Activated CD4-positive, alpha-beta T cell treated with anti-CD3 and anti-CD28 coated beads, Interleukin-2, amount 50 U/mL, for 16 hours (primary cell): ENCODE measurements at regions not wholly inside any gene's neighbourhood (a gene's known extent, or its start where the extent isn't known, plus 50 kb on each side); places are given as distances from the start of the nearest gene placed in this dataset.
"Not testable (repeated sequence)": the region's sequence is repeated elsewhere in the genome, so short reads cannot be mapped to it uniquely, and the experiment has no call there.

Experiments used
- DNase-seq: peaks from one replicate; pipeline ENCODE4 v3.0.0-alpha.2; 2020

DNA sequence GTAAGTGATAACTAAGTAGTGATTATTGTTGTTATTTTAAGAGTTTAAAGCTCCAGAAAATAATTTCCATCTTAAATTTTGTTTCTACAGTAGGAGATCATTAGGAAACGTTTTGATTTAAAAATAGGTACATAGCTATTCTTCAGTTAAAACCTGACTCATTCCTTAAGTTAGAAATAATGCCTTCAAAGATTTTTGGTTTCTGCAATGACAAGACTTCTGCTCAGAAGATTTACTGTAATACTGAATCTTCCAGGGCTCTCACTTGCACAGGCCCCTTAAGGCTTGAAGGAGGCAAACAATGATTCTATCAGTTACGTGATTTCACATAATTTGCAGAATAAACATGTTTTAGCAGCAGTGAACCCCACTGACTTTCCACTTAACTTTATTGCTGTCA is 333.7 kb downstream of the RAD51AP2 start:
- no peak for DNase-seq

DNA sequence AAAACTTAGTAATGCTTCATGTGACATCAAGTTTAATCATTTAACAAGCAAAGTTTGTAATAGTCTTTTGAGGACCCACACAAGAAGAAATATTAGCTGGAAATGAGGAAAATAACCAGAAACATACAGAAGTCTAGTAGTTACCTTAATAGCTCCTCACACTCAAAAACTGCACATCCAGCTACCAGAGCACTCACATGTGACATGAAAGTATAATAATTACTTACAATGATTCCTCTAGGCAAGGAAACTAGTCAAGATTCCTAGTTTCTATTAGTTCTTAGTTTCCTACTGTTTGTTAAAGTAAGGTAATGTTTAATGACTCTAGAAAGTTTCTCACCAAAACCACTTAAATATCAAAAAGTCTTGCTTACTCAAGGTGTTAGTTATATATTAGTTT is 335.8 kb downstream of the RAD51AP2 start:
- no peak for DNase-seq

DNA sequence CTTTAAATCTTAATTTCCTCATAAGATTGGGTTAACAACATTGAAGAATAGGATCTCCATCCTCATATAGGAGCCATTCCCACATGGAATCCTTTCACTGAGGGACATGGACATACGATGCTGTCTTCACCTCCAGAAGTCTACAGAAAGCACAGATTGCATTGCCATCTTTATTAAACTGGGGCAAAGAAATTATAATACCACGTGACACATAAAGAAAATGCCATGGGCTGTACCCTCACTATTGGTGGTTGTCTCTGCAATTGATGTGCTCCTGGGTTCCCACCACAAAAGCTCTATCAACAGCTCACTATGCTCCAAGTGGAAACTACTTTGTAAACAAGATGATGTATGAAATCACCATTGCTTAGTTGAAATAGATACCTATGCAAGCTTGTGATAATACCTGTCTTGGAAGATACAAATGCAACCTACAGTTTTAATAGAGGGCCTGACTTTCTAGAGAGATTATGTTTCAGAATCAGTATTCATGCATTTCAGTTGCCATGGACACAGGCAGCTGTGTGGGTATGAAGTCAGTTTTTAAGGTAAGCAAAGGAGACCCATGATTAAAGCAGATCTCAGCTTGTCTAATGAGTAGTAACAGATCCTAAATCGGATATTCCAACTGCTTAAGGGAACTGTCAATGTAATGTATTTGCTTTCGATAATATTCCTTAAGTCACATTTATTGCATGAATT is 337.0 kb downstream of the RAD51AP2 start:
- DNase-seq = no peak

DNA sequence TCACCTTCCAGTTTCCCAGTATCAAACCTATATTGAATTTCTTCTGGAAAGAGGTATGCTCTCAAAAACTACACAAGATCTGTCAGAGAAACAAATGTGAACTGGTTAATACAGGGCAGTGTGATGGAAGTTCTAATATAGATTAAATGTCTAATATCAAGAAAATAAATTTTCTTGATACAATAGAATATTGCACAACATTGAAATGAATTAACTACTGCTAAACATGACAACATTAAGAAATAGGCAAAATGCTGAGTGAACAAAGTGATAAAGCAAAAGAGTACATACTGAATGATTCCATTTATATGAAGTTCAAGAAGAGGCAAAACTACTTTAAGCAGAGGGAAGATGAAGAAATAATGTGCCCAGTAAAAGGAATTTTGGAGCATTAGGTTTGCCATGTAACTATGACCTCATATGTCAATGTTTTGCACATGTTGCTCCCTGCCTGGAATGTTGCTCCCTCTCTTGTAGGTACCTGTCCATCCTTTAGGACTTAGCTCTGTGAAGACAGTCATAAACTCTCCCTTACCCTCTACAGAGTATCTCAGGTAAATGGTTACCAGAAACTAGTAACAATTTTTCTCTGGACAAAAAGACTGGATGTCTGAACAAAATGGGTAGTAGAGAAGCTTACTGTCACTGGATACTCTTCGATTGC is 339.0 kb downstream of the RAD51AP2 start:
- no peak for DNase-seq

DNA sequence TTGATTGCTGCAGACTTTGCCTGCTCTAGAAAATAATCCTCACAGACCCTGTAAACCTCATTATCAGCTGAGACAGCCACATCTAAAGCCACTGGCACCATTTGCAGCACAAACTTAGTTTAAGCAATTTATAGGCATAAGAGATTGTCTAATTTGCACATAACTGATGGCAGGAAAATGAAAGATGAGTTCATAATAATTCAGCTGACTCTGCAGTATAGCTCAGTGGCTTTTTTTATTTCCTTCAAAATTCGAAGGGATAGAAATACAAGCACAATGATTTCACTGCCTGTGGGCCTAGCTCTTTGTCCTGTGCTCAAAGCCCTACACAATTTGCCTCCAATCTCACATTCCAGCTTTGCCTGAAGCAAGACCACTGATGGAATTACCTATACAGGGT is 341.2 kb downstream of the RAD51AP2 start:
- no peak for DNase-seq

DNA sequence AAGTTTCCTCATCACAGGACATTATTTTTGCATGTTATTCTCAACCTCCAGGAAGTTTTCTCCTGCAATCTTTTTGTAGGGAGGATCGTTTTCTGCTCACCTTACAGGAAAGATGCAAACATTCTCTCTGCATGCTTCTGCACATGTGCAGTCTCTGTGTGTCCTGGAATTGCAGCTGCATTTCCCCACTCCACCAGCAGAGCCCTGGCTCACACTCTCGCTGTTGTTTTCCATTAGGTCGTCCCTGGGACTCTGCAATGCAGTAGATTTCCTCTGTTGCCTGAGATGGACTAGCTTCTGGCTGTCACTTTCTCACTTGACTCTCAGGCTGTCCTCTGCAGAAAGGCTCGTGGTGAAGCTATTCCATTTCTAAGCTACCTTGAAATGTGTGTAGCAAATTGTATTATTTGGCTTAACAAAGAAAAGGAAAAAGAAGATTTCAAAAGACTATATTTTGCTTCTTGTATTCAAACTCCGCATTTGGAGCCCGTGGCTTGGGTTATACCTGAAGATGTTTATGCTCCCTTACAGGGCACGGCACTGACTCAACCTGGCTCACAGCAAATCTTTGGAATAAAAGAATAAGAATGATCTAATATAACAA is 346.7 kb downstream of the RAD51AP2 start:
- DNase-seq = no peak

DNA sequence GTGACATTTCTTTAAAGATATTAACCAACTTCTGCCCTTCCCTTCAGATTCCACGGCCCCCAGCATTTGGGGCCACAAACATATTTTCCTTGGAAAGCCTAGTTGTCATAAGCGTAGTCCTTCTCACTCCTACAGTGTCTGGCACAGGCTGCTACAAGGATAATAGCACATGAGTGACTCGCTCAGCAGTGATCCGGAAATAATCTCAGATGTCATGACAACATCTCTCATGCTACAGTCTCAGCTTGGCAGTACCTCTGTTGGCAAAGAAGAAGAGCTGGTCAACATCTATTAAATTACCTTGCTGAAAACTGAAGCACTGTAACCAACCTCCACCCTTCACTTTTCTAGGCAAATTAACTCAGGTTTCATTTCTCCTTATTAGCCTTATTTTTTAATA is 351.7 kb downstream of the RAD51AP2 start:
- no peak for DNase-seq

DNA sequence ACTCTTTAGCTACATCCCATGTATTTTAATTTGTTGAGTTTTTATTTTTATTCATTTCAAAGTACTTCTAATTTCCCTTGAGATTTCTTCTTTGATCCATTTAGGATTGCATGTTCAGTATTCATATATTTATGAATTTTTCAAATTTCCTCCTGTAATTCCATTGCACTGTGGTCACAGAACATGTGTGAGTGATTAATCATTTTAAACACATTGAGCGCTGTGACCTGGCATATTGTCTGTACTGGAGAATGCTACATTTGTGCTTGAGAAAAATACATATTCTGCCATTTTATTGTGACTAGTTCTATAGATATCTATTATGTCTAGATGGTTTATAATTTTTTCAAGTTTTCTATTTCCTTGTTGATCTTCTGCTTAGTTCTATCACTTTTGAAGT is 353.7 kb downstream of the RAD51AP2 start:
- DNase-seq = no peak

DNA sequence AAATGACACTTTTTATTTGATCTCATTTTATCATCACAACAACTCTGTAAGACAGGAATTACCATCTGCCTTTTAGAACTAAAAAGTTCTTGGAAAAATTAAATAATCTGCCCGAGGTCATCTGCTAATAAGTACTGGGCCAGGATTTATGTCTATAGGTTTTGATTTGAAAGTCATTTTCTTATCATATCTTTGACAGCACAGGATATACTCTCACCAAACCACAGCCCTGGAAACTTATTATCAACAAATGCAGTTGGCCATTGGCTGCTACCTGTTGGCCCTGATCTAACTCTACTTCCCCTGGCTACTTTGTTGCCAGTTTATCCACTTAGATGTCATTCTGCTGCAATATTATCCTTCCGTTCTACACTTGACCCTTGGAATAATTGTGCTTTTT is 354.6 kb downstream of the RAD51AP2 start:
- no peak for DNase-seq

DNA sequence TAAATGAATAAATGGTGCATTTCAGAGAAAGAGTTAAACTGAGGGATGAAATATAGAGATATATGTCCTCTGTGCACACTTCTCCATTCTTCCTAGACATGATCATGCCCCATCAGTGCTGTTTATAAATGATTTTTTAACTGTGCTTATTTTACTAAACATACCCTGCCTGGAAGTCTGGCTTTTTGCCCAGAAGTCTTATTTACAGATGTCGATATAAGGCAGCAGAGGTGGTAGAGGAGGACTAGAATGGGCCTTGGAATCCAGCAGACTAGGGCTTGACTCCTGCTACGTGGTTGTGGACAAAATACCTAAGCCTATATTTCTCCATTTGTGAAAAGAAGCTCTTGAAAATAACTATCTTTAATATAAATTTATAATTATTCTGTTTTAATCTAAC is 355.5 kb downstream of the RAD51AP2 start:
- DNase-seq = no peak

DNA sequence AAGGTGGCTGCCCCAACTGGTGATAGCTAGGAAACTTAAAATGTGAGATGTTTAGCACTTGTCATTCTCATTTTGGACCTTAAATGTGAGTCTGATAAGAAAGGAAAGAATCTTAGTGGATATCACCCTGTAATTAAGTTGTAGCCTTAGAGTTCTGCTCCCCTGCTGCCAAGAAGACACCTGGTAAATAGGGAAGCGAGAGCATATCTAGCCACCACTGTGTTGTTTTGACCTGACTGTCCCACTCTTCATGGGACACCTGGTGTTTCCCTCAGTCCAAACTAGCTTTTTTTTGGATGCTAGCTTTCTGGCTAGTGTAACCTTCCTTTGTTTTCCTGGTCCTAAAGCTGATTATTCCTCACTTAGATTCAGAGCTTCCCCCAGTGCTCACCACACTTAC is 357.6 kb downstream of the RAD51AP2 start:
- DNase-seq = no peak

DNA sequence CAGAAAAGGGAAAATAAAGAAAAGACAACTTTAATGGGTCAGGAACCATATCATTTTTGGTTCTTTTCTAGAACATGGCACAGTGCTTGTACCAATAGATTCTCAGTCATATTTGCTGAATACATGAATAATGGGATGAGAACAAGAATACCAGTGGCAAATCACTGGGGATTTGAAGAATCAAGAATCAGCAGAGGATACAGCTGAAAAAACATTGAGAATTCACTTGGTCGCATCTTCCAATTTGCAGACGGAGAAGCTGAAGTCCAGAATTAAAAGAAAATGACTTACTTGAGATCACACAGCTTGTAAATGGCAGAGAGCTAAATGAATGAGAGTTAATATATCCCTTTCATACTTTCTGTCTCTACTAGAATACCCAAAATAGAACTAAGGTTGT is 362.2 kb downstream of the RAD51AP2 start:
- DNase-seq = no peak

DNA sequence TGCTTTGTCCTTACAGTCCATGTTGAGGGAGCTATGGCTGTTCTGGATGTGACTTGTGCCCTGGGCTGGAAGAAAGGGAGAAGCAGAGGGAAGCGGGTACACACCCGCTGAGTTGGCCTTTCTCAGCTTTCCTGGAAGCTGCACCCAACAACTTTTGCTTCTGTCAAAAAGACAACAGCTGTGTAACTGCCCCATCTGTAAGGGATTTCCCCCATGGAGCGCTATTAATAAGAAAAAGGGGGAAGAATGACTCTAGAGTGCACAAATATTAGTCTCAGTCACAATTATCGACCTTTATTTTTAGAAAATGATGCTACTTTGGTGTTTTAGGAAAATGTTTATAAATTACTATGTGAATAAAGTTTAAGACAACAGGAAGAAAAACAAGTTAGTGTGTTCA is 368.3 kb downstream of the RAD51AP2 start:
- DNase-seq = no peak

DNA sequence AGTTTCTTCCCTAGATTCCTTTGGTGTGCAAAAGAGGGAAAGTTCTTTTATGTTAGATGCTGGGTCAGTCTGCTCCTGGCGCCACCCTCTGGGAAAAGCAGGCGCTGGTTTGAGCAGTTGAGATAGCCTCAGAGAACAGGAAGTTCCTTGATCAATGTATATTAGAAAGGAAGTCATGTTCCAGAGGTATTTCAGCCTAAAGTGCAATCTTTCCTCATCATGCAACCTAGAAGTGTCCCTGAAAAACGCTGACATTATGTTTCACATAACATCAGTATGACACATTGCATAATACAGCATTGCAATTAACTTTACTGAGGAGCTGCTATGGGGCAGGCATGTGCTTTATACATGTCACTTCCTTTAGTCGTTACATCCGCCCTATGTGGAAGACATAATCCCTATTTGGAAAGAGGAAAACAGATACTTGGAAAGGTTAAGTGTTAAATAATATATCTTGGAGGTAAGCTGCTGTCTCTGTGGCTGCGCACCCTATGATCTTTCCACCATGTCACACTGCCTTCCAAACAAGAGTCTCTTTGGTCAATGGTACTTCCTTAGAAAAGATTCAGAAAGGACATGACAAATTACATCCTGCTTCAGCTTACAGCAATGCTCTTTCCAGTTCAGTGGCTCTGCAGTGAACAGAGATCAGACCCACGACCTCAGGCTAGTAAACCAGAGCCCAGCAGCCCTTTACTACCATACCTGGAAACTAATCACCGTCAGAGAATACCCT is 369.7 kb downstream of the RAD51AP2 start:
- no peak for DNase-seq

DNA sequence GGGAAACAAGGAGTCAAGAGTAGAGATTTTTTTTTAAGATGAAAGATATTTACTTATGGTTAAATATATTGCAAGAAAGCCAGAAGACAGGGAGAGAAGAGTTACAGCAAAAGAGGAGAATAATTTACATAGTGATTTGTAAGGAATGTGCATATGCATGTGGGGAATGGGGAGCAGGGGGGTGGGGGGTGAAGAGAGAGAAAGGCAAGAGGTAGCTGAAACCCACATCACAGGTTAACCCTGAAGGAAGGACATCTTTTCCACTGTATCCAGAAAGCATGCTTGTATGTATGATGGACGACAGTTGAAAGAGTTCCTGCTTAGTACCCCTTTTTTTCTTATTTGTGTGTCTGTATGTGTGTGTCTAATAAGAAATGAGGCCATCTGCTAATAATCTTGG is 371.9 kb downstream of the RAD51AP2 start:
- DNase-seq = no peak

DNA sequence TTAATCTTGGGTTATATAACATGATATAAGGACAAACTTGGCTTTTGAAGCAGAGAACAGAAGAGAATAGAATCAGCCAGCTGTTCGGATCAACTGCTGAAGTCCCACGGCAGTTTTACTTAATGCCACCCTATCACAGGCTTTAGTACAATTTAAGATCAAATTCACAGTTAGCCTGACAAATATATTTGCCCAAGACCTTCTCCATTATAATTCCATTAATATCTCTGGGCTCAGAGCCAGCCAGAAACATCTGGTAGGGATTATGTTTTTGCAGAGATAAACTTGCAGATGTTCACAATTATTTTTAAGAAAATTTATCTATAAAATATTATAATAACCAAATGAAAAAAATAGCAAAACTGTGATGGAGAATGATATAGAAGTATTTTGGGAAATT is 381.4 kb downstream of the RAD51AP2 start:
- DNase-seq = no peak

DNA sequence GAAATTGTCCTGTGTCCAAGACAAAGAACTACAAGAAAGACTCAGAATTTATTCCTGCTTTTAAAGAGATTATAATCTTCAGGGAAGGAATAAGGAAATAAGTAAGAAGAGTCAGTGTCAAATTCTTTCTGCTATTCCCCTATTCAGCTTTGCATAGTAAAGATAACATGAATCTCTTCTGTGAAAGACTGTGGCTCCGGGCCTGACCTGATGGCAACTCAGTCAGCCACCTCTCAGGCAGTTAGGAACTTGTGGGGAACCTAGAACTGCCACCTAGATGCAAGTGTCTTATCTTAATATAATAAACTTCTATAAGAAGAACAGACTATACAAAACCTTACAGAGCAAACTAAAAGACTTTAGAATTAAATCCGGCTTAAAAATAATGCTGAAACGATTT is 382.0 kb downstream of the RAD51AP2 start:
- DNase-seq = no peak

DNA sequence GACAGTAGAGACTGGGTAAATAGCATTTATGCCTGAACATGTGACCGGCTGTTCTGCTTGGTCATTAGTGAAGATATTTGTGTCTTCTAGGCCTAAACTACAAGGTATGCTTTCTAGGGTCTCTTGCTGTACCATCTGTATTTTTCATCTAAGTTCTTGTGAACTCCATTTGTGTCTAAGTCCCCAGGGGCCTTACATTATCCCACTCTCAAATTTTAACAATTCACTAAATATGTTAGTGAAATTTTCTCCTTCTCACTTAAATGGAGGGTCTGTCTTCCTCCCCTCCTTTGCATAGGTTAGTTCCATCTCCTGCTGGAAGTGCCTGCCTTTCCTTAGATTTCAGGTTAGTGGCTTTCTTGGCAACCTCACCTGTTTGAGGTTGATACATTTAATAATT is 382.6 kb downstream of the RAD51AP2 start:
- no peak for DNase-seq

DNA sequence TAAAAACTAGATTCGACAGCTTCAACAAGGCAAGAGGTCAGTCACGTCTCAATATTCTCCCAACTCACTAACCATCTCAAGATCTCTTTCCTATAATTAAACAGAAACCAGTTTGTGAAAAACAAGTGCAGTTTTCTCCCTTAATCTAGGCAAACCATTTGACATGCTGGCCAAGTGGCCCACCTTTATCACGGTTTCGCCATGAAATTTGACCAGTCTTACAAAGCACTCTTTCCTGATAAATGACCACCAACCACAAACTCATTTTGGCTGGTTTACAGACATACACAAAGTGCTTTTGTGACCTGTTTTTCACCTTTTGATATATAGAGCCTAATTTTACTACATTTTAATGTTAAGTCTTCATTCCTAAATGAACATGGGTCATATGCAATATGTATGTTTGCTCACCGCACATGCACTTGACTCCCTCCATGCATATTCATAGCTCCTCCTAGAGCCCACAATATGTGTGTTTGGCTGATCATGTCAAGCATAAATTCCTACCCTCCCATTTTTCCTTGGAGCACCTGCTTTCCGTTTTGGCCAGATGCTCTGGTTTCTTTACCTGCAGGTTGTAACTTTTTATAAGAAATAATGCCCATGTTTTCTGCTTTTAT is 385.1 kb downstream of the RAD51AP2 start:
- DNase-seq = no peak

DNA sequence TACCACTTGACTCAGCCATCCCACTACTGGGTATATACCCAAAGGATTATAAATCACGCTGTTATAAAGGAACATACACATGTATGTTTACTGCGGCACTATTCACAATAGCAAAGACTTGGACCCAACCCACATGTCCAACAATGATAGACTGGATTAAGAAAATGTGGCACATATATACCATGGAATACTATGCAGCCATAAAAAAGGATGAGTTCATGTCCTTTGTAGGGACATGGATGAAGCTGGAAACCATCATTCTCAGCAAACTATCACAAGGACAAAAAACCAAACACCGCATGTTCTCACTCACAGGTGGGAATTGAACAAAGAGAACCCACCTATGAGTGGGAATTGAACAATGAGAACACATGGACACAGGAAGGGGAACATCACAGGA is 387.6 kb downstream of the RAD51AP2 start:
- not testable (repeated sequence) for DNase-seq

DNA sequence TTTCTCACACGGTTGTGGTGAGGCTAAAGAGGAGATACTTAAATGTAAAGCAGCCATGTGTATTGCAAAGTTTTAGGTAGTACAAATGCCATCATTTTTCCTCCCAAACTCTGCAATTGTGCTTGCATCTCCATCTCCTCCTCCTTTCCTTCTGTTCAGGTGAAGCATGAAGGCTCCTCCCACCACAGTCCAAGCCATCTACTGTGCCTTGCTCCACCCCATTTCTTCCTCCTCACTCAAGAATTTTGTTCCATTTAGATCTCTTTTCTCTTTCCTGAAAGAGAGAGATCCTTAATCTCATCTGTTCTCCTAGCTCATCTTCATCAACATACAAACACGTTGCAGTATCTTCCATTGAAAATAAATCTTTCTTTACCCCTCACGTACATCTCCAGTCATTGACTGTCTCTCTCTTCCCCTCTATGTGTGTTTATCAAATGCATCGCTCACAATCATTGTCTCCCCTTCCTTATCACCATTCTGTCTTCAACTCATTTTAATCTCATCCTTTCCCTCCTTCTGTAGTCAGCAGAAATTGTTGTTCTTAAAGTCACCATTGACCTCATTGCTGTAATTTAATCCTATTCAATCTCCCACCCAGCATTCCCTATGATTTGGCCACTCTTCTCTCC is 392.1 kb downstream of the RAD51AP2 start:
- no peak for DNase-seq

DNA sequence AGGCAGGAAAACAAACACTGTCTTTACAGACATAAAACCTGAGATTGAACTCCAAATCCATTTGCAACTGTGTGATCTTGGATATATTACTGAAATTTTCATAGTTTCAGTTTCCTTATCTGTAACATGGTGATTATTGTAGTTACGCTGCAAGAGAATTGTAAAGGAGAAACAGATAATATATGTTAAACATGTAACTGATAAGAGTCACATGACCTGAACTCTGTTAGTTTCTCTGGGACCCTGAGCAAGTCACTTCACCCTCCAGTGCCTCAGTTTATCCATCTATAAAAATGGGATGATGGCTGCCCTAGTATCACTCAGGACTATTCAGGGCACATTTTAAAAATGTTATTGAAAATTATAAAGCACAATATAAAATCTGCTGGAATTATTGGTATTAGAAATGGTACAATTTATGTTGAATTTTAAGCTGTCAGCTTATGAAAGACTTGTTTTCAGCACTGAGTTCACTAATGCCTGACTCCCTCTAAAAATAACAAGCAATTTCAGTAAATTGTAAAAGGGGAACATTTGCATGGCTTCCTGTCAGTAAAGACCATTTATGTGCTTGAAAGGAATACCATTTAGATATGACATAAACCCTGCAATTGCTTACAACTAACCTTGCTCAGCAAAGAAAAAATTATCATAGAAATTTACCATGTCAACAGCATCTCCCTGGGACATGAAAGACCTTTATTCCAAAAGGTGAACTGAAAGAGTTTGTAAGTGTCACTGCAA is 393.5 kb downstream of the RAD51AP2 start:
- DNase-seq = no peak
